ENCODE measurements at regions not wholly inside any gene's neighbourhood (a gene's known extent, or its start where the extent isn't known, plus 50 kb on each side); places are given as distances from the start of the nearest gene placed in this dataset.

DNA sequence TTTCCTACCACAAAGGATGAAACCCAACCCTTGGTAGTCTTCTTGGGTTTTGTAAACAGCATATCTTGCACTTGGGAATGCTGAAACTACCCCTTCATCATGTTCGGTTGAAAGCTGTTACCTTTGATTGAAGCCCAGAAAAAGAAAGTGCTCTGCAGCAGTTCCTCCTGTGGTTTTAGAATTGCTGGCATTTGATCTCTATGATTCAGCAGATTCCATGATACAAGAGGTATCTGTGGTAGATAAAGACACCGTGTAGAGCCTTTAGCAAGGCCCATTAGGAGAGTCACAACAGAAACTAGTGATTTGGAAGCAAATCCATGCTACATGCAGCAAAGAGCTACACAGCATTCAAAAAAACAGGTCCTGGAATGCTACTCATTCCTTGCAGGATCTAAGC is 557.0 kb downstream of the TLE1 start:
- no TSS peak for BruUV-seq (replicated peaks)
- dilution Hi-C loops (cut with MboI; ENCODE audit: extremely low pct_ligation_motif_present, low sequenced_read_pairs): no loop called here
- no peak overlapping the region for H3K4me3 ChIP-seq (replicated peaks in 1 of 3; ENCODE audit: insufficient read depth in 1 of 3, low read depth in 1 of 3, low read length in 3 of 3)
- FAIRE-seq (no peak), DNase-seq (ENCODE audit: low read depth, low spot score) (no peak)
- no peak overlapping the region for H3K4me2 ChIP-seq (ENCODE audit: insufficient read depth, low read length)
- no peaks in the 10 kb centered on the region for H3K9me1 ChIP-seq (replicated peaks; ENCODE audit: control insufficient read depth, extremely low read depth, insufficient read depth, low read length)
- H3K9ac ChIP-seq (replicated peaks; ENCODE audit: extremely low read depth, insufficient read depth, low read length): no peak overlapping the region
- TF ChIP-seq JUN (IDR thresholded peaks at IDR 0.05; ENCODE audit: borderline replicate concordance, insufficient read depth, insufficient read length, low read depth) (no peak), MYC (IDR thresholded peaks at IDR 0.05; ENCODE audit: low read depth, low read length) (no peak), FOS (IDR thresholded peaks at IDR 0.05; ENCODE audit: borderline replicate concordance, insufficient read depth, low read length) (no peak), POLR2A (IDR thresholded peaks at IDR 0.05; ENCODE audit: low read depth, low read length) (no peak), EZH2 (IDR thresholded peaks at IDR 0.05; ENCODE audit: borderline replicate concordance, low read depth, low read length, severe bottlenecking) (no peak), POLR2AphosphoS5 (IDR thresholded peaks at IDR 0.05; ENCODE audit: insufficient read depth, low read depth, low read length) (no peak)
- TF ChIP-seq, protein P1, sequence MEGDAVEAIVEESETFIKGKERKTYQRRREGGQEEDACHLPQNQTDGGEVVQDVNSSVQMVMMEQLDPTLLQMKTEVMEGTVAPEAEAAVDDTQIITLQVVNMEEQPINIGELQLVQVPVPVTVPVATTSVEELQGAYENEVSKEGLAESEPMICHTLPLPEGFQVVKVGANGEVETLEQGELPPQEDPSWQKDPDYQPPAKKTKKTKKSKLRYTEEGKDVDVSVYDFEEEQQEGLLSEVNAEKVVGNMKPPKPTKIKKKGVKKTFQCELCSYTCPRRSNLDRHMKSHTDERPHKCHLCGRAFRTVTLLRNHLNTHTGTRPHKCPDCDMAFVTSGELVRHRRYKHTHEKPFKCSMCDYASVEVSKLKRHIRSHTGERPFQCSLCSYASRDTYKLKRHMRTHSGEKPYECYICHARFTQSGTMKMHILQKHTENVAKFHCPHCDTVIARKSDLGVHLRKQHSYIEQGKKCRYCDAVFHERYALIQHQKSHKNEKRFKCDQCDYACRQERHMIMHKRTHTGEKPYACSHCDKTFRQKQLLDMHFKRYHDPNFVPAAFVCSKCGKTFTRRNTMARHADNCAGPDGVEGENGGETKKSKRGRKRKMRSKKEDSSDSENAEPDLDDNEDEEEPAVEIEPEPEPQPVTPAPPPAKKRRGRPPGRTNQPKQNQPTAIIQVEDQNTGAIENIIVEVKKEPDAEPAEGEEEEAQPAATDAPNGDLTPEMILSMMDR (IDR thresholded peaks at IDR 0.05; ENCODE audit: extremely low read depth in 1 of 2, insufficient read depth in 1 of 2, low read depth in 1 of 2, low read length in 2 of 2): no peak
- TF ChIP-seq, protein P2, sequence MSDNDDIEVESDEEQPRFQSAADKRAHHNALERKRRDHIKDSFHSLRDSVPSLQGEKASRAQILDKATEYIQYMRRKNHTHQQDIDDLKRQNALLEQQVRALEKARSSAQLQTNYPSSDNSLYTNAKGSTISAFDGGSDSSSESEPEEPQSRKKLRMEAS (IDR thresholded peaks at IDR 0.05; ENCODE audit: insufficient read depth, insufficient read length): no peak
- no peaks in the 10 kb centered on the region for H3K36me3 ChIP-seq (ENCODE audit: control insufficient read depth in 2 of 2, extremely low read depth in 1 of 2, insufficient read depth in 2 of 2, low read length in 2 of 2)
- ChIA-PET CTCF (no interaction called here), POLR2A (no interaction called here)
- H3K27ac ChIP-seq (ENCODE audit: insufficient read depth, low read depth, low read length): no peak overlapping the region
- no peaks in the 10 kb centered on the region for H3K27me3 ChIP-seq (ENCODE audit: control insufficient read depth in 2 of 2, insufficient read depth in 2 of 2, low read length in 2 of 2)
- no peaks in the 10 kb centered on the region for H3K9me3 ChIP-seq (replicated peaks; ENCODE audit: control insufficient read depth, insufficient read depth, low read length)
- H3K79me2 ChIP-seq (ENCODE audit: control insufficient read depth, insufficient read depth, low read length): no peaks in the 10 kb centered on the region
- intact Hi-C loops (cut with micrococcal nuclease): no loop called here
- no peaks in the 10 kb centered on the region for H3K4me1 ChIP-seq (ENCODE audit: control insufficient read depth, extremely low read depth, insufficient read depth, low read length)
- no peak overlapping the region for H2AFZ ChIP-seq (ENCODE audit: low read depth, low read length)
- no peaks in the 10 kb centered on the region for H4K20me1 ChIP-seq (replicated peaks; ENCODE audit: control insufficient read depth, extremely low read depth, insufficient read depth, low read length)
